HCT116 (cell line): ENCODE measurements at regions not wholly inside any gene's neighbourhood (a gene's known extent, or its start where the extent isn't known, plus 50 kb on each side); places are given as distances from the start of the nearest gene placed in this dataset.

Experiments
- ATAC-seq: fragments of 200-7000 bp; cut with Tn5 transposase; 2 replicates; pipeline ENCODE4 v1.9.1; 2020; ENCODE audit warnings: mild to moderate bottlenecking, moderate library complexity
- BruUV-seq: library from RNA; stranded (reverse); fragments of 400-500 nt; replicated peaks from 2 replicates; lab custom pipeline; 2021; lab: Mats Ljungman, UMichigan
- CTCF ChIA-PET: fragments of 300-600 bp; sonication (Branson Sonifier 250); formaldehyde crosslinking; loops from one replicate; lab custom pipeline; 2021; ENCODE audit warnings: antibody characterized with exemption; lab: Charles Lee
- POLR2A ChIA-PET: fragments of 300-600, 350-600 bp; sonication (Branson Sonifier 250); formaldehyde crosslinking; loops from one replicate; lab custom pipeline; 2021; ENCODE audit warnings: antibody characterized with exemption; lab: Charles Lee
- RAD21 ChIA-PET, 2 experiments: fragments of 300-600 bp; sonication (Branson Sonifier 250); formaldehyde crosslinking; loops; one replicate each; lab custom pipeline; 2023; ENCODE audit warnings: low total read pairs in 2 of 2; ENCODE audit not compliant: uncharacterized antibody in 2 of 2, unreplicated experiment in 2 of 2, low non-redundant PET in 1 of 2; lab: Charles Lee
- DNase-seq: peaks from one replicate; pipeline ENCODE4 v3.0.0-alpha.2; 2010; ENCODE audit warnings: low read depth, low spot score
- H2AFZ ChIP-seq: fragments of 200-600 bp; shearing (Covaris generic), sonication (generic); 2 replicates; pipeline ENCODE4 v1.6.1; 2017; ENCODE audit warnings: low read depth, mixed run types, mixed read lengths, antibody characterized with exemption, low read length; ENCODE audit not compliant: poor library complexity, severe bottlenecking
- H3K27ac ChIP-seq: 2 replicates; pipeline ENCODE4 v1.5.1; 2012; ENCODE audit warnings: low read depth, low read length
- H3K27me3 ChIP-seq: fragments of 200-600 bp; sonication (generic); 2 replicates; pipeline ENCODE4 v1.6.1; 2016; ENCODE audit warnings: mixed run types, low read length, mixed read lengths; ENCODE audit not compliant: insufficient read depth
- H3K36me3 ChIP-seq, 2 experiments: fragments of 200-500 bp in 1 of 2; fragments of 200-600 bp in 1 of 2; sonication (Bioruptor generic) in 1 of 2; sonication (generic) in 1 of 2; 2 replicates each; pipeline versions ENCODE4 v1.5.1 to v1.6.1; 2014 to 2016; ENCODE audit warnings: low read length in 2 of 2, inconsistent platforms in 1 of 2, mixed read lengths in 1 of 2, mixed run types in 1 of 2; ENCODE audit not compliant: insufficient read depth in 2 of 2, control insufficient read depth in 1 of 2
- H3K4me1 ChIP-seq, 2 experiments: fragments of 200-600 bp in 1 of 2; sonication (generic) in 1 of 2; 2 replicates each; pipeline versions ENCODE4 v1.5.1 to v1.6.1; 2012 to 2017; ENCODE audit warnings: low read length in 2 of 2, inconsistent platforms in 1 of 2, mild to moderate bottlenecking in 1 of 2, mixed read lengths in 1 of 2, mixed run types in 1 of 2, moderate library complexity in 1 of 2; ENCODE audit not compliant: insufficient read depth in 2 of 2, control insufficient read depth in 1 of 2
- H3K4me2 ChIP-seq: fragments of 200-600 bp; sonication (generic); 2 replicates; pipeline ENCODE4 v1.6.1; 2017; ENCODE audit warnings: mixed run types, low read length, mixed read lengths
- H3K4me3 ChIP-seq, 2 experiments: fragments of 200-600 bp in 1 of 2; sonication (generic) in 1 of 2; replicated peaks in 1 of 2; 2 replicates each; pipeline ENCODE4 v1.5.1; 2011 to 2016; ENCODE audit warnings: low read length in 2 of 2, control low read depth in 1 of 2, low read depth in 1 of 2, mild to moderate bottlenecking in 1 of 2, mixed read lengths in 1 of 2, mixed run types in 1 of 2
- H3K79me2 ChIP-seq: fragments of 200-600 bp; sonication (generic); 2 replicates; pipeline ENCODE4 v1.6.1; 2017; ENCODE audit warnings: mild to moderate bottlenecking, mixed run types, low read length, moderate library complexity, mixed read lengths; ENCODE audit not compliant: insufficient read depth
- H3K9ac ChIP-seq: fragments of 200-600 bp; sonication (generic); 2 replicates; pipeline ENCODE4 v1.6.1; 2016; ENCODE audit warnings: low read length, mixed read lengths
- H3K9me2 ChIP-seq: fragments of 200-600 bp; sonication (generic), shearing (Covaris generic); 2 replicates; pipeline ENCODE4 v1.6.1; 2017; ENCODE audit warnings: mixed run types, mild to moderate bottlenecking, moderate library complexity; ENCODE audit not compliant: insufficient read depth
- H3K9me3 ChIP-seq, 2 experiments: fragments of 200-500 bp in 1 of 2; fragments of 200-600 bp in 1 of 2; sonication (Bioruptor generic) in 1 of 2; sonication (generic) in 1 of 2; 2 replicates each; pipeline ENCODE4 v1.6.1; 2014 to 2017; ENCODE audit warnings: low read length in 2 of 2, mixed read lengths in 2 of 2, inconsistent platforms in 1 of 2, low read depth in 1 of 2, mild to moderate bottlenecking in 1 of 2, mixed run types in 1 of 2, moderate library complexity in 1 of 2; ENCODE audit not compliant: control insufficient read depth in 1 of 2, insufficient read depth in 1 of 2
- H4K20me1 ChIP-seq: fragments of 200-600 bp; sonication (generic), shearing (Covaris generic); 2 replicates; pipeline ENCODE4 v1.6.1; 2017; ENCODE audit warnings: mixed run types, mild to moderate bottlenecking, moderate library complexity; ENCODE audit not compliant: insufficient read depth
- ATF3 ChIP-seq: IDR thresholded peaks from 2 replicates; pipeline ENCODE4 v1.6.1; 2012
- CBX3 ChIP-seq: IDR thresholded peaks from 2 replicates; pipeline ENCODE4 v1.6.1; 2012; ENCODE audit warnings: low read depth
- CEBPB ChIP-seq: IDR thresholded peaks from 2 replicates; pipeline ENCODE4 v1.6.1; 2012; ENCODE audit warnings: low read depth
- CTCF ChIP-seq, 3 experiments: fragments of 200-600 bp in 1 of 3; sonication (generic) in 1 of 3; IDR thresholded peaks in 2 of 3; conservative IDR thresholded peaks in 1 of 3; 2 replicates each; pipeline ENCODE4 v1.5.1; 2012 to 2017; ENCODE audit warnings: low read depth in 2 of 3, low read length in 2 of 3, antibody characterized with exemption in 1 of 3, borderline replicate concordance in 1 of 3, control low read depth in 1 of 3, mild to moderate bottlenecking in 1 of 3, mixed read lengths in 1 of 3, mixed run types in 1 of 3, moderate library complexity in 1 of 3; ENCODE audit not compliant: insufficient read depth in 1 of 3
- ELF1 ChIP-seq: IDR thresholded peaks from 2 replicates; pipeline ENCODE4 v1.6.1; 2012; ENCODE audit warnings: low read depth, borderline replicate concordance
- EZH2phosphoT487 ChIP-seq: fragments of 200-600 bp; IDR thresholded peaks from 2 replicates; pipeline ENCODE4 v1.6.1; 2018; ENCODE audit warnings: antibody characterized with exemption, borderline replicate concordance
- JUND ChIP-seq: IDR thresholded peaks from 2 replicates; pipeline ENCODE4 v1.6.1; 2012
- MAX ChIP-seq: IDR thresholded peaks from 2 replicates; pipeline ENCODE4 v1.6.1; 2012
- POLR2A ChIP-seq: IDR thresholded peaks from 2 replicates; pipeline ENCODE4 v1.7.0; 2011; ENCODE audit warnings: borderline replicate concordance; ENCODE audit not compliant: insufficient read depth, insufficient read length; ENCODE audit errors: extremely low read depth
- POLR2AphosphoS5 ChIP-seq: IDR thresholded peaks from 2 replicates; pipeline ENCODE4 v1.6.1; 2011; ENCODE audit warnings: mild to moderate bottlenecking, low read depth, low read length, moderate library complexity
- RAD21 ChIP-seq: IDR thresholded peaks from 2 replicates; pipeline ENCODE4 v1.6.1; 2012; ENCODE audit warnings: low read depth, mild to moderate bottlenecking
- REST ChIP-seq: IDR thresholded peaks from 2 replicates; pipeline ENCODE4 v1.6.1; 2012; ENCODE audit warnings: low read depth
- SRF ChIP-seq: IDR thresholded peaks from 2 replicates; pipeline ENCODE4 v1.6.1; 2012; ENCODE audit warnings: low read depth
- YY1 ChIP-seq: IDR thresholded peaks from 2 replicates; pipeline ENCODE4 v1.6.1; 2011; ENCODE audit warnings: low read length, low read depth, moderate library complexity, mild to moderate bottlenecking; ENCODE audit not compliant: insufficient replicate concordance; ENCODE audit errors: extremely low read depth
- ZBTB33 ChIP-seq: IDR thresholded peaks from 2 replicates; pipeline ENCODE4 v1.6.1; 2011; ENCODE audit warnings: mild to moderate bottlenecking, low read length, moderate library complexity; ENCODE audit not compliant: insufficient replicate concordance; ENCODE audit errors: extremely low read depth
- ZFX ChIP-seq: fragments of 450-650 bp; IDR thresholded peaks from 2 replicates; pipeline ENCODE4 v1.6.1; 2017
- intact Hi-C: fragments of 100-400 bp; cut with micrococcal nuclease; formaldehyde crosslinking; loops from 2 replicates; pipeline ENCODE4 v1.10.0; 2022

GRCh38 chr5:111582993-111583601 is 70.8 kb upstream of the STARD4 start:
- TF ChIP-seq CBX3 (no peak), SRF (no peak), POLR2A (no peak), RAD21 (no peak), ZBTB33 (no peak), CEBPB (no peak), ATF3 (no peak), YY1 (no peak), MAX (no peak), POLR2AphosphoS5 (no peak), ZFX (no peak), JUND (no peak), EZH2phosphoT487 (no peak), ELF1 (no peak), CTCF (IDR thresholded peaks at IDR 0.05 in 2 of 3, conservative IDR thresholded peaks at IDR 0.05 in 1 of 3; ENCODE audit: borderline replicate concordance in 1 of 3, insufficient read depth in 1 of 3, low read depth in 2 of 3, low read length in 2 of 3) (no peak), REST (no peak)
- Histone ChIP-seq H3K9me2 (no peaks in the 10 kb centered on the region), H3K9ac (no peak overlapping the region), H2AFZ (no peak overlapping the region), H3K27ac (no peak overlapping the region), H3K27me3 (0 out of 2 replicates have a peak, but pooled peaks cover 5% of the 10 kb centered on the region), H3K9me3 (no peaks in the 10 kb centered on the region), H3K79me2 (no peaks in the 10 kb centered on the region), H3K4me3 (no peak overlapping the region), H3K4me2 (no peak overlapping the region), H3K4me1 (no peaks in the 10 kb centered on the region), H3K36me3 (no peaks in the 10 kb centered on the region), H4K20me1 (no peaks in the 10 kb centered on the region)
- ChIA-PET POLR2A (no interaction called here), RAD21 (no interaction called here), CTCF (no interaction called here)
- DNase-seq (no peak), ATAC-seq (no peak)
- BruUV-seq: no TSS peak
- intact Hi-C loops: no loop called here
